ENCODE measurements at regions not wholly inside any gene's neighbourhood (a gene's known extent, or its start where the extent isn't known, plus 50 kb on each side); places are given as distances from the start of the nearest gene placed in this dataset.

DNA sequence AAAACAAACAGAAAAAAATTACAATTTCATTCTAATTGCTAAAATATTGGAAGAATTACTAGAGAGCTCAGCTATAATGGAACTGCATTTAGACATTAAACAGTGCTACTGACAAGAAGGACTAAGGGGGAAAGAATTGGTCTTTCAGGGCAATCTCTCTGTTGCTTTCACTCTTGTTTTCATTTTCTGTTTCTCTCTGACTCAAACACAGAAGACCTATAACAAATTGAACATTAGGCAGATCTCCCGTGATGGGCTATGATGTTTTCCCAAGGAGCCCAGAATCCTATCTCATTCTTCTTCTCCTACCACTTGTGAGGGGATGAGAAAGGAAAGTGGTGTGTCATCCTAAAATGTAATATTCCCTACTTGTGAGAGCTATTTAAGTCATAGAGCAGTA is 358.0 kb upstream of the TGFBR2 start (continued):
- TF ChIP-seq, protein P1, sequence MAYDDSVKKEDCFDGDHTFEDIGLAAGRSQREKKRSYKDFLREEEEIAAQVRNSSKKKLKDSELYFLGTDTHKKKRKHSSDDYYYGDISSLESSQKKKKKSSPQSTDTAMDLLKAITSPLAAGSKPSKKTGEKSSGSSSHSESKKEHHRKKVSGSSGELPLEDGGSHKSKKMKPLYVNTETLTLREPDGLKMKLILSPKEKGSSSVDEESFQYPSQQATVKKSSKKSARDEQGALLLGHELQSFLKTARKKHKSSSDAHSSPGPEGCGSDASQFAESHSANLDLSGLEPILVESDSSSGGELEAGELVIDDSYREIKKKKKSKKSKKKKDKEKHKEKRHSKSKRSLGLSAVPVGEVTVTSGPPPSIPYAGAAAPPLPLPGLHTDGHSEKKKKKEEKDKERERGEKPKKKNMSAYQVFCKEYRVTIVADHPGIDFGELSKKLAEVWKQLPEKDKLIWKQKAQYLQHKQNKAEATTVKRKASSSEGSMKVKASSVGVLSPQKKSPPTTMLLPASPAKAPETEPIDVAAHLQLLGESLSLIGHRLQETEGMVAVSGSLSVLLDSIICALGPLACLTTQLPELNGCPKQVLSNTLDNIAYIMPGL (CRISPR knock-in tag; IDR thresholded peaks at IDR 0.05) = no peak
- TF ChIP-seq, protein P2, sequence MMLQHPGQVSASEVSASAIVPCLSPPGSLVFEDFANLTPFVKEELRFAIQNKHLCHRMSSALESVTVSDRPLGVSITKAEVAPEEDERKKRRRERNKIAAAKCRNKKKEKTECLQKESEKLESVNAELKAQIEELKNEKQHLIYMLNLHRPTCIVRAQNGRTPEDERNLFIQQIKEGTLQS (CRISPR knock-in tag; conservative IDR thresholded peaks at IDR 0.05) = no peak
- TF ChIP-seq ZNF396 (CRISPR knock-in tag; IDR thresholded peaks at IDR 0.05; ENCODE audit: borderline replicate concordance) (no peak), ZNF416 (CRISPR knock-in tag; IDR thresholded peaks at IDR 0.05) (no peak)

DNA sequence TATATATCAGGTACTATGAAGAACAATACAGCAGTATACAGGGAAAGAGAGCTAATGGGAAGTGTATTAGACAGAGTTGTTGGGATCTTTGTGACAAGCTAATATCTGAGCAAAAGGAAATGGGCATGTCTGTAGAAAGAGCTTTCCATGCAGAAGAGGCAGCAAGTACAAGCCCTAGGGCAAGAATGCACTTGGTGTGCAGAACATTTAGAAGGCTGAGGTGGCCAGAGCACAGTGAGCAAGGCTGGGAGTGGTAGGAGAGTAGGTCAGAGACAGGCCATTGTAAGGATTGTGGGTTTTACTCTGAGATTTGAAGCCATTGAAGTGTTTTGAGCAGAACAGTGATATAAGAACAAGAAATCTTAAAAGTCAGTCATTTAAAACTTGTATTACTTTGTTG is 353.9 kb upstream of the TGFBR2 start:
- H3K27me3 Mint-ChIP-seq (ENCODE audit: low read depth) = peaks cover 11% of the 10 kb centered on the region
- H3K27ac Mint-ChIP-seq = no peak overlapping the region
- ATAC-seq (no peak), DNase-seq (ENCODE audit: low spot score) (no peak)
- POLR2A ChIA-PET = no interaction called here
- CTCF ChIA-PET = no interaction called here
- no peak overlapping the region for H3K4me3 Mint-ChIP-seq
- peaks cover 11% of the 10 kb centered on the region for H3K4me1 Mint-ChIP-seq
- H3K36me3 Mint-ChIP-seq = peaks cover 6% of the 10 kb centered on the region; the same call in 1 of the 2 replicates
- TF ChIP-seq JUN (CRISPR knock-in tag; IDR thresholded peaks at IDR 0.05) (no peak), SOX15 (CRISPR knock-in tag; IDR thresholded peaks at IDR 0.05) (no peak), SP1 (CRISPR knock-in tag; conservative IDR thresholded peaks at IDR 0.05) (no peak), TCF7 (CRISPR knock-in tag; IDR thresholded peaks at IDR 0.05; ENCODE audit: low read depth) (no peak), ZBTB21 (CRISPR knock-in tag; IDR thresholded peaks at IDR 0.05; ENCODE audit: borderline replicate concordance) (no peak), ZNF219 (CRISPR knock-in tag; IDR thresholded peaks at IDR 0.05; ENCODE audit: borderline replicate concordance) (no peak), ZNF138 (CRISPR knock-in tag; conservative IDR thresholded peaks at IDR 0.05) (no peak), RORB (CRISPR knock-in tag; IDR thresholded peaks at IDR 0.05) (no peak), GRHL2 (CRISPR knock-in tag; IDR thresholded peaks at IDR 0.05; ENCODE audit: insufficient replicate concordance, severe bottlenecking) (no peak), JAZF1 (CRISPR knock-in tag; IDR thresholded peaks at IDR 0.05) (no peak)
- TF ChIP-seq, protein P3, sequence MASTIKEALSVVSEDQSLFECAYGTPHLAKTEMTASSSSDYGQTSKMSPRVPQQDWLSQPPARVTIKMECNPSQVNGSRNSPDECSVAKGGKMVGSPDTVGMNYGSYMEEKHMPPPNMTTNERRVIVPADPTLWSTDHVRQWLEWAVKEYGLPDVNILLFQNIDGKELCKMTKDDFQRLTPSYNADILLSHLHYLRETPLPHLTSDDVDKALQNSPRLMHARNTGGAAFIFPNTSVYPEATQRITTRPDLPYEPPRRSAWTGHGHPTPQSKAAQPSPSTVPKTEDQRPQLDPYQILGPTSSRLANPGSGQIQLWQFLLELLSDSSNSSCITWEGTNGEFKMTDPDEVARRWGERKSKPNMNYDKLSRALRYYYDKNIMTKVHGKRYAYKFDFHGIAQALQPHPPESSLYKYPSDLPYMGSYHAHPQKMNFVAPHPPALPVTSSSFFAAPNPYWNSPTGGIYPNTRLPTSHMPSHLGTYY (CRISPR knock-in tag; IDR thresholded peaks at IDR 0.05) = no peak
- TF ChIP-seq, protein P4, sequence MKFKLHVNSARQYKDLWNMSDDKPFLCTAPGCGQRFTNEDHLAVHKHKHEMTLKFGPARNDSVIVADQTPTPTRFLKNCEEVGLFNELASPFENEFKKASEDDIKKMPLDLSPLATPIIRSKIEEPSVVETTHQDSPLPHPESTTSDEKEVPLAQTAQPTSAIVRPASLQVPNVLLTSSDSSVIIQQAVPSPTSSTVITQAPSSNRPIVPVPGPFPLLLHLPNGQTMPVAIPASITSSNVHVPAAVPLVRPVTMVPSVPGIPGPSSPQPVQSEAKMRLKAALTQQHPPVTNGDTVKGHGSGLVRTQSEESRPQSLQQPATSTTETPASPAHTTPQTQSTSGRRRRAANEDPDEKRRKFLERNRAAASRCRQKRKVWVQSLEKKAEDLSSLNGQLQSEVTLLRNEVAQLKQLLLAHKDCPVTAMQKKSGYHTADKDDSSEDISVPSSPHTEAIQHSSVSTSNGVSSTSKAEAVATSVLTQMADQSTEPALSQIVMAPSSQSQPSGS (CRISPR knock-in tag; IDR thresholded peaks at IDR 0.05; ENCODE audit: borderline replicate concordance, low read depth) = no peak
- TF ChIP-seq, protein P5, sequence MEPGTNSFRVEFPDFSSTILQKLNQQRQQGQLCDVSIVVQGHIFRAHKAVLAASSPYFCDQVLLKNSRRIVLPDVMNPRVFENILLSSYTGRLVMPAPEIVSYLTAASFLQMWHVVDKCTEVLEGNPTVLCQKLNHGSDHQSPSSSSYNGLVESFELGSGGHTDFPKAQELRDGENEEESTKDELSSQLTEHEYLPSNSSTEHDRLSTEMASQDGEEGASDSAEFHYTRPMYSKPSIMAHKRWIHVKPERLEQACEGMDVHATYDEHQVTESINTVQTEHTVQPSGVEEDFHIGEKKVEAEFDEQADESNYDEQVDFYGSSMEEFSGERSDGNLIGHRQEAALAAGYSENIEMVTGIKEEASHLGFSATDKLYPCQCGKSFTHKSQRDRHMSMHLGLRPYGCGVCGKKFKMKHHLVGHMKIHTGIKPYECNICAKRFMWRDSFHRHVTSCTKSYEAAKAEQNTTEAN (CRISPR knock-in tag; IDR thresholded peaks at IDR 0.05) = no peak
- TF ChIP-seq, protein P6, sequence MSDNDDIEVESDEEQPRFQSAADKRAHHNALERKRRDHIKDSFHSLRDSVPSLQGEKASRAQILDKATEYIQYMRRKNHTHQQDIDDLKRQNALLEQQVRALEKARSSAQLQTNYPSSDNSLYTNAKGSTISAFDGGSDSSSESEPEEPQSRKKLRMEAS (CRISPR knock-in tag; IDR thresholded peaks at IDR 0.05) = no peak
- TF ChIP-seq, protein P7, sequence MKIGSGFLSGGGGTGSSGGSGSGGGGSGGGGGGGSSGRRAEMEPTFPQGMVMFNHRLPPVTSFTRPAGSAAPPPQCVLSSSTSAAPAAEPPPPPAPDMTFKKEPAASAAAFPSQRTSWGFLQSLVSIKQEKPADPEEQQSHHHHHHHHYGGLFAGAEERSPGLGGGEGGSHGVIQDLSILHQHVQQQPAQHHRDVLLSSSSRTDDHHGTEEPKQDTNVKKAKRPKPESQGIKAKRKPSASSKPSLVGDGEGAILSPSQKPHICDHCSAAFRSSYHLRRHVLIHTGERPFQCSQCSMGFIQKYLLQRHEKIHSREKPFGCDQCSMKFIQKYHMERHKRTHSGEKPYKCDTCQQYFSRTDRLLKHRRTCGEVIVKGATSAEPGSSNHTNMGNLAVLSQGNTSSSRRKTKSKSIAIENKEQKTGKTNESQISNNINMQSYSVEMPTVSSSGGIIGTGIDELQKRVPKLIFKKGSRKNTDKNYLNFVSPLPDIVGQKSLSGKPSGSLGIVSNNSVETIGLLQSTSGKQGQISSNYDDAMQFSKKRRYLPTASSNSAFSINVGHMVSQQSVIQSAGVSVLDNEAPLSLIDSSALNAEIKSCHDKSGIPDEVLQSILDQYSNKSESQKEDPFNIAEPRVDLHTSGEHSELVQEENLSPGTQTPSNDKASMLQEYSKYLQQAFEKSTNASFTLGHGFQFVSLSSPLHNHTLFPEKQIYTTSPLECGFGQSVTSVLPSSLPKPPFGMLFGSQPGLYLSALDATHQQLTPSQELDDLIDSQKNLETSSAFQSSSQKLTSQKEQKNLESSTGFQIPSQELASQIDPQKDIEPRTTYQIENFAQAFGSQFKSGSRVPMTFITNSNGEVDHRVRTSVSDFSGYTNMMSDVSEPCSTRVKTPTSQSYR (CRISPR knock-in tag; IDR thresholded peaks at IDR 0.05) = no peak
- TF ChIP-seq, protein P2 (CRISPR knock-in tag; conservative IDR thresholded peaks at IDR 0.05) = no peak
- TF ChIP-seq, protein P8, sequence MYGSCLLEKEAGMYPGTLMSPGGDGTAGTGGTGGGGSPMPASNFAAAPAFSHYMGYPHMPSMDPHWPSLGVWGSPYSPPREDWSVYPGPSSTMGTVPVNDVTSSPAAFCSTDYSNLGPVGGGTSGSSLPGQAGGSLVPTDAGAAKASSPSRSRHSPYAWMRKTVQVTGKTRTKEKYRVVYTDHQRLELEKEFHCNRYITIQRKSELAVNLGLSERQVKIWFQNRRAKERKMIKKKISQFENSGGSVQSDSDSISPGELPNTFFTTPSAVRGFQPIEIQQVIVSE (CRISPR knock-in tag; IDR thresholded peaks at IDR 0.05; ENCODE audit: borderline replicate concordance) = no peak
- TF ChIP-seq, protein P9, sequence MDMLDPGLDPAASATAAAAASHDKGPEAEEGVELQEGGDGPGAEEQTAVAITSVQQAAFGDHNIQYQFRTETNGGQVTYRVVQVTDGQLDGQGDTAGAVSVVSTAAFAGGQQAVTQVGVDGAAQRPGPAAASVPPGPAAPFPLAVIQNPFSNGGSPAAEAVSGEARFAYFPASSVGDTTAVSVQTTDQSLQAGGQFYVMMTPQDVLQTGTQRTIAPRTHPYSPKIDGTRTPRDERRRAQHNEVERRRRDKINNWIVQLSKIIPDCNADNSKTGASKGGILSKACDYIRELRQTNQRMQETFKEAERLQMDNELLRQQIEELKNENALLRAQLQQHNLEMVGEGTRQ (CRISPR knock-in tag; IDR thresholded peaks at IDR 0.05) = no peak
- peaks cover 14% of the 10 kb centered on the region for H3K9me3 Mint-ChIP-seq
